Hepatocyte (in vitro differentiated cells): ENCODE measurements at regions not wholly inside any gene's neighbourhood (a gene's known extent, or its start where the extent isn't known, plus 50 kb on each side); places are given as distances from the start of the nearest gene placed in this dataset.

Experiments used
- DNase-seq: peaks from one replicate; pipeline ENCODE4 v3.0.0-alpha.2; 2016; ENCODE audit warnings: low spot score
- H2AFZ ChIP-seq: fragments of 200-600 bp; sonication (generic); 2 replicates; pipeline ENCODE4 v1.6.0; 2016; ENCODE audit warnings: antibody characterized with exemption, mild to moderate bottlenecking
- H3K27ac ChIP-seq: fragments of 200-600 bp; sonication (generic); 2 replicates; pipeline ENCODE4 v1.5.1; 2016; ENCODE audit warnings: mild to moderate bottlenecking
- H3K27me3 ChIP-seq: fragments of 200-600 bp; sonication (generic); 2 replicates; pipeline ENCODE4 v1.6.1; 2016
- H3K36me3 ChIP-seq: fragments of 200-600 bp; sonication (generic); replicated peaks from 2 replicates; pipeline ENCODE4 v1.5.1; 2016; ENCODE audit warnings: low read depth; ENCODE audit not compliant: insufficient read depth
- H3K4me1 ChIP-seq: fragments of 200-600 bp; sonication (generic); 2 replicates; pipeline ENCODE4 v1.5.1; 2016; ENCODE audit warnings: mild to moderate bottlenecking, moderate library complexity; ENCODE audit not compliant: insufficient read depth
- H3K4me2 ChIP-seq: fragments of 200-600 bp; sonication (generic); 2 replicates; pipeline ENCODE4 v1.6.0; 2016
- H3K4me3 ChIP-seq: fragments of 200-600 bp; sonication (generic); 2 replicates; pipeline ENCODE4 v1.5.1; 2016; ENCODE audit warnings: mild to moderate bottlenecking
- H3K79me2 ChIP-seq: fragments of 200-600 bp; sonication (generic); 2 replicates; pipeline ENCODE4 v1.6.0; 2017; ENCODE audit warnings: mild to moderate bottlenecking
- H3K9me2 ChIP-seq: fragments of 200-600 bp; sonication (generic); replicated peaks from 2 replicates; pipeline ENCODE4 v1.6.0; 2017; ENCODE audit warnings: mild to moderate bottlenecking; ENCODE audit not compliant: insufficient read depth
- H3K9me3 ChIP-seq: fragments of 200-600 bp; sonication (generic); 2 replicates; pipeline ENCODE4 v1.5.1; 2016; ENCODE audit warnings: low read depth, mild to moderate bottlenecking
- H4K20me1 ChIP-seq: fragments of 200-600 bp; sonication (generic); 2 replicates; pipeline ENCODE4 v1.6.0; 2016; ENCODE audit warnings: mild to moderate bottlenecking; ENCODE audit not compliant: insufficient read depth, poor library complexity, severe bottlenecking
- CTCF ChIP-seq: fragments of 200-600 bp; sonication (generic); IDR thresholded peaks from 2 replicates; pipeline ENCODE4 v1.5.1; 2016; ENCODE audit warnings: antibody characterized with exemption, mild to moderate bottlenecking; ENCODE audit not compliant: poor library complexity
- EZH2 ChIP-seq: fragments of 200-600 bp; sonication (generic); IDR thresholded peaks from 2 replicates; pipeline ENCODE4 v1.6.1; 2016; ENCODE audit warnings: antibody characterized with exemption, mild to moderate bottlenecking, borderline replicate concordance
- EZH2phosphoT487 ChIP-seq: fragments of 200-600 bp; sonication (generic); IDR thresholded peaks from one replicate; pipeline ENCODE4 v1.6.1; 2018; ENCODE audit warnings: antibody characterized with exemption, mild to moderate bottlenecking, low read depth, moderate library complexity; ENCODE audit not compliant: unreplicated experiment, severe bottlenecking
- WGBS: methylation state at CpG from one replicate; pipeline ENCODE4 v1.1.6; 2016; ENCODE audit warnings: low lambda C conversion rate; ENCODE audit errors: missing lambda C conversion rate; 5-methylcytosine and 5-hydroxymethylcytosine counted together

GRCh38 chr4:162684371-162684700 is 482.4 kb downstream of the NAF1 start:
- H3K27ac ChIP-seq, result peak overlapping the region; percentile 84
- no peak for DNase-seq
- H3K4me1 ChIP-seq, result peaks cover 3% of the 10 kb centered on the region
- no peaks in the 10 kb centered on the region for H3K9me2 ChIP-seq
- no peaks in the 10 kb centered on the region for H3K36me3 ChIP-seq
- no peaks in the 10 kb centered on the region for H3K27me3 ChIP-seq
- no peak overlapping the region for H2AFZ ChIP-seq
- peak overlapping the region; percentile 23 for H3K4me2 ChIP-seq
- no peaks in the 10 kb centered on the region for H3K79me2 ChIP-seq
- no peaks in the 10 kb centered on the region for H4K20me1 ChIP-seq
- H3K4me3 ChIP-seq, result no peak overlapping the region
- TF ChIP-seq EZH2phosphoT487, result no peak
- no peak for TF ChIP-seq EZH2
- TF ChIP-seq CTCF, result no peak
- peaks cover under 1% of the 10 kb centered on the region for H3K9me3 ChIP-seq

- Histone ChIP-seq H3K4me2 (peak overlapping the region; percentile 55), H3K9me3 (peaks cover 5% of the 10 kb centered on the region), H3K36me3 (no peaks in the 10 kb centered on the region), H3K4me3 (no peak overlapping the region), H3K27me3 (no peaks in the 10 kb centered on the region), H3K4me1 (peaks cover 3% of the 10 kb centered on the region), H3K27ac (peak overlapping the region; percentile 84), H4K20me1 (no peaks in the 10 kb centered on the region), H2AFZ (no peak overlapping the region), H3K79me2 (no peaks in the 10 kb centered on the region), H3K9me2 (no peaks in the 10 kb centered on the region)
- TF ChIP-seq EZH2phosphoT487, result no peak
- TF ChIP-seq CTCF, result no peak
- TF ChIP-seq EZH2, result no peak
- peak; percentile 55 for DNase-seq
- 53% methylated on average over 5 of the region's 5 CpGs for WGBS
Observed at GRCh38 chr4:162683659-162684370, 482.9 kb downstream of the NAF1 start.

GRCh38 chr4:162682651-162683050 is 484.0 kb downstream of the NAF1 start:
- TF ChIP-seq EZH2, result no peak
- TF ChIP-seq EZH2phosphoT487, result no peak
- no peak for TF ChIP-seq CTCF
- Histone ChIP-seq H4K20me1 (no peaks in the 10 kb centered on the region), H3K9me2 (no peaks in the 10 kb centered on the region), H3K4me1 (peaks cover 3% of the 10 kb centered on the region), H3K4me2 (no peak overlapping the region), H3K27me3 (no peaks in the 10 kb centered on the region), H3K79me2 (no peaks in the 10 kb centered on the region), H3K27ac (peak overlapping the region; percentile 84), H3K9me3 (peaks cover 9% of the 10 kb centered on the region), H2AFZ (no peak overlapping the region), H3K4me3 (no peak overlapping the region), H3K36me3 (no peaks in the 10 kb centered on the region)
- DNase-seq, result no peak
- 53% methylated on average over 1 of the region's 1 CpG for WGBS

- 68% methylated on average over 2 of the region's 2 CpGs for WGBS
Observed at GRCh38 chr4:162681212-162681611, 485.5 kb downstream of the NAF1 start.

More at GRCh38 chr4:162681212-162681611, 485.5 kb downstream of the NAF1 start:
- Histone ChIP-seq H3K9me2 (no peaks in the 10 kb centered on the region), H3K4me2 (no peak overlapping the region), H3K9me3 (peaks cover 9% of the 10 kb centered on the region), H3K27ac (no peak overlapping the region), H3K4me1 (peaks cover 3% of the 10 kb centered on the region), H3K79me2 (no peaks in the 10 kb centered on the region), H3K36me3 (no peaks in the 10 kb centered on the region), H2AFZ (no peak overlapping the region), H3K4me3 (no peak overlapping the region), H4K20me1 (no peaks in the 10 kb centered on the region), H3K27me3 (no peaks in the 10 kb centered on the region)
- TF ChIP-seq CTCF (no peak), EZH2phosphoT487 (no peak), EZH2 (no peak)
- no peak for DNase-seq
